Mucosa of descending colon (tissue), 3 donors: ENCODE measurements at regions not wholly inside any gene's neighbourhood (a gene's known extent, or its start where the extent isn't known, plus 50 kb on each side); places are given as distances from the start of the nearest gene placed in this dataset.

Source experiments
- ATAC-seq: fragments of 200-7000 bp; cut with Tn5 transposase; one replicate; pipeline ENCODE4 v1.9.1; 2020; ENCODE audit warnings: mild to moderate bottlenecking, moderate library complexity
- DNase-seq, 3 donors: peaks; one replicate each; pipeline ENCODE4 v3.0.0-alpha.2; 2020
- H3K36me3 ChIP-seq: fragments of 200-600 bp; one replicate; pipeline ENCODE4 v1.8.0; 2021; ENCODE audit warnings: low read depth, mild to moderate bottlenecking
- H3K4me1 ChIP-seq: fragments of 200-600 bp; one replicate; pipeline ENCODE4 v1.8.0; 2021; ENCODE audit warnings: low read depth, mild to moderate bottlenecking
- H3K4me3 ChIP-seq: fragments of 200-600 bp; one replicate; pipeline ENCODE4 v1.8.0; 2021; ENCODE audit warnings: mild to moderate bottlenecking
- H3K9me3 ChIP-seq: fragments of 200-600 bp; one replicate; pipeline ENCODE4 v1.8.0; 2021; ENCODE audit warnings: mild to moderate bottlenecking
- intact Hi-C, 2 donors: fragments of 100-400 bp; cut with DNase I in 1 of 2; cut with micrococcal nuclease in 1 of 2; formaldehyde crosslinking; loops; one replicate each; pipeline versions ENCODE4 v1.11.0 to v1.11.1; 2022; cut with DNase I, micrococcal nuclease
- TF ChIP-seq, protein P1 (sequence below): fragments of 200-600 bp; IDR thresholded peaks from one replicate; pipeline ENCODE4 v1.8.0; 2022; ENCODE audit warnings: antibody characterized with exemption, mild to moderate bottlenecking
- donor health status: DM: no; HTN: no; CAD: no; lungs with moderate emphysema.
- donor health status: DM: no; HTN: no; CAD: no.
- donor health status: DM: no; HTN: yes; CAD: no.

DNA sequence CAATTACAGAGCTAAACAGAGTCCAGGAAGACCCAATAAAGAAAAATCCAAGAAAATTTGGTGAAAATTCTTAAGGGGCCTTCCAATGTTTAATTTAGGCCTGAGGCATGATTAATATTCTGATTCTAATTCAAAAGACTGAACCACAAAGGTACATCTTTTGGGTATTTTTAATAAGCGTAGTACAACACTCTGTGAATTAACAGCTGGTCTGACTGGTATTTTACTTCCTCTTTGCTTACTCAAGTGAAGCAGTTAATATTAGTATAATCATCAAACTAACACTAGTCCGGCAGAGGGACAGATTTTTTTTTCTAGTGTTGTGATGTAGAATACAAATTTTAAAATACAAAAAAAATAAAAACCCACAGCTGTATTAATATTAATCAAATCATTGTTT, 652.9 kb downstream of the NR4A2 start:
- H3K4me3 ChIP-seq, result no peak overlapping the region
- ATAC-seq (no peak), DNase-seq (no peak)
- intact Hi-C loops, result no loop called here
- H3K4me1 ChIP-seq, result no peaks in the 10 kb centered on the region
- H3K36me3 ChIP-seq, result no peaks in the 10 kb centered on the region
- TF ChIP-seq, protein P1, sequence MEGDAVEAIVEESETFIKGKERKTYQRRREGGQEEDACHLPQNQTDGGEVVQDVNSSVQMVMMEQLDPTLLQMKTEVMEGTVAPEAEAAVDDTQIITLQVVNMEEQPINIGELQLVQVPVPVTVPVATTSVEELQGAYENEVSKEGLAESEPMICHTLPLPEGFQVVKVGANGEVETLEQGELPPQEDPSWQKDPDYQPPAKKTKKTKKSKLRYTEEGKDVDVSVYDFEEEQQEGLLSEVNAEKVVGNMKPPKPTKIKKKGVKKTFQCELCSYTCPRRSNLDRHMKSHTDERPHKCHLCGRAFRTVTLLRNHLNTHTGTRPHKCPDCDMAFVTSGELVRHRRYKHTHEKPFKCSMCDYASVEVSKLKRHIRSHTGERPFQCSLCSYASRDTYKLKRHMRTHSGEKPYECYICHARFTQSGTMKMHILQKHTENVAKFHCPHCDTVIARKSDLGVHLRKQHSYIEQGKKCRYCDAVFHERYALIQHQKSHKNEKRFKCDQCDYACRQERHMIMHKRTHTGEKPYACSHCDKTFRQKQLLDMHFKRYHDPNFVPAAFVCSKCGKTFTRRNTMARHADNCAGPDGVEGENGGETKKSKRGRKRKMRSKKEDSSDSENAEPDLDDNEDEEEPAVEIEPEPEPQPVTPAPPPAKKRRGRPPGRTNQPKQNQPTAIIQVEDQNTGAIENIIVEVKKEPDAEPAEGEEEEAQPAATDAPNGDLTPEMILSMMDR, result no peak
- peaks cover under 1% of the 10 kb centered on the region for H3K9me3 ChIP-seq

DNA sequence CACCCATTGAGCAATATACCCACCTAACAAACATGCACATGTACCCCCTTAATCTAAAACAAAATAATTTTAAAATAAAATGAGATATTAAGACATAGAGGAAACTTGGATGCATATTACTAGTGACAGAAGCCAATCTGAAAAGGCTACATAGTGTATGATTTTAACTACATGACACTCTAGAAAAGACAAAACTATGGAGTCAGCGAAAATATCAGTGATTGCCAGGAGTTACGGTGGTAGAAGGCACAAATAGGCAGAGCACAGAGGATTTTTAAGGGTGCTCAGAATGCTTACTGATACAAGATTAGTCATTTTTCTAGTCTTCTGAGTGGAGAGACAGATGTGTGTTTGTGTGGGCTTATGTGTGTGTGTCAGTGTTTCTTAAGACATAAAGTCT, 656.6 kb downstream of the NR4A2 start:
- intact Hi-C loops, result no loop called here
- no peaks in the 10 kb centered on the region for H3K36me3 ChIP-seq
- TF ChIP-seq, protein P1, result no peak
- no peak for ATAC-seq
- H3K4me1 ChIP-seq, result no peaks in the 10 kb centered on the region
- peaks cover 6% of the 10 kb centered on the region for H3K9me3 ChIP-seq
- no peak overlapping the region for H3K4me3 ChIP-seq
- DNase-seq, result no peak

DNA sequence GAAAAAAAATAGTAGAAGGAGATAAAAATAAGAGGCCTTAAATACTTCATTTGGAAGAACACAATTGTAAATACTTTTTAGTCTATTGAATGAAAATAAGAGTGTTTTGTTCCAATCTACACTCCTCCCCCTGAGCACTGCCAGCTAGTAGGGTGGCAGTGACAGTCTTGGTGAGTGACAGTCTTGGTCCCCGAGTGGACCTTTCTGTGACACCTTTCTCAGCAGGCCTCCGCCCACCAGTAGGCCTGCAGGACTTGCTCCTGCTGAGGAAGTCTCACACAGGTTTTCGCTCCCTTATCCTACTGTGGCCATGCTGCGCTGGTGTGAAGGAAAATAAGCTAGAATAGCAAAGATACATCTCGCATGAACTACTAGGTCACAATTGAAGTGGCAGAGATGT, 666.8 kb downstream of the NR4A2 start:
- Histone ChIP-seq H3K9me3 (no peaks in the 10 kb centered on the region), H3K4me3 (no peak overlapping the region), H3K4me1 (no peaks in the 10 kb centered on the region), H3K36me3 (no peaks in the 10 kb centered on the region)
- no peak for DNase-seq
- TF ChIP-seq, protein P1, result no peak
- intact Hi-C loops, result no loop called here
- no peak for ATAC-seq

DNA sequence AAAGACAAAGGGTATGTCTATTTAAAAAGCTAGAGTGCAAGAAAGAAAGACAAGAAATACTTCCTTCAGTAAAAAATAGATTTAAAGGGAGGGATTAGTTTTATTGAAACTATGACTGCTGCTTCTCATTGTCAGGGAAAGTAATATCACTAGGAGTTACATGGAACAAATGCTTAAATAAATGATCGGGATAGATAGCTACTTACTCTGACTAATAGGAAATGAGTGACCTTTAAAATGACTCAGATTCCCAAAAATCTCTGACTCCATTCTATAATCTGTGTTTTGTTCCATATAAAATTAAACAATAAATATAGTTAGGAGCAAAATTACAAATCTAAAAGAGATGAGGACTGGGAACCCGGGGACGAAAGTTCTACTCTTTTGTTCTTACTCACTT, 669.3 kb downstream of the NR4A2 start:
- TF ChIP-seq, protein P1, result no peak
- ATAC-seq, result no peak
- intact Hi-C loops, result no loop called here

DNA sequence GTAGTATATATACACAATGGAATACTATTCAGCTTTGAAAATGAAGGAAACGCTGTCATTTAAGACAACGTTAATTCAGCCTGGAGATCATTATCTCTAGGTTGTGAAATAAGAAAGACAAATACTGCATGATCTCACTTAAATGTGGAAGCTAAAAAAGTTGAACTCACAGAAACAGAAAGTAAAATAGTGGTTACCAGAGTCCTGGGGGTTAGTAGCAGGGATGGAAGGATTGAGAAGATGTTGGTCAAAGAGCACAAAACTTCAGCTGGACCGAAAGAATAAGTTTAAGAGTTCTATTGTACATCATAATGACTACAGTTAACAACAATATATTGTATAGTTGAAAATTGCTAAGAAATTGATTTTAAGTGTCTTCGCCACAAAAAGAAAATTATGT, 670.3 kb downstream of the NR4A2 start:
- ATAC-seq (no peak), DNase-seq (no peak)
- TF ChIP-seq, protein P1, result no peak
- Histone ChIP-seq H3K36me3 (no peaks in the 10 kb centered on the region), H3K4me1 (no peaks in the 10 kb centered on the region), H3K9me3 (no peaks in the 10 kb centered on the region), H3K4me3 (no peak overlapping the region)
- intact Hi-C loops, result no loop called here

More for the DNA sequence above, 669.3 kb downstream of the NR4A2 start:
- Histone ChIP-seq H3K4me3 (no peak overlapping the region), H3K4me1 (no peaks in the 10 kb centered on the region), H3K36me3 (no peaks in the 10 kb centered on the region), H3K9me3 (no peaks in the 10 kb centered on the region)
- no peak for DNase-seq

DNA sequence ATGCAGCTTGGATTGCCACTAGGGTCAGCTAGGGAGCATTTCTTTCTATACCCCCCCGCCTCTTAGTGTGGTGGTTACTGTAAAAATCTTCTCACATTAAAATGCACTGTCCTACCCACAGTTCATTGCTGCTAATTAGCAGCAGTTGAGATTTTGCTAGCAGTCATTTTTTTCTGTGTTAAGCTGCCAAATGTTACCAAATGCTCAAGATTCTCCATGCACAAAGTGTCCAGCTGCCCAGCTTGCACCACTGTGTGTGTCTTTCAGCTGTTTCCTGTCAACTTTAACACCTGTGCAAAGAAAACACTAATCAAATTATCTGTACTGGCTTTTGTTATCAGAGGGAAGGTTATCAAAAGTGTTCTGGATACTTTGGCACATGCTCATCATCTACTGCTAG, 679.3 kb downstream of the NR4A2 start:
- no peaks in the 10 kb centered on the region for H3K36me3 ChIP-seq
- intact Hi-C loops, result no loop called here
- no peak for ATAC-seq
- H3K9me3 ChIP-seq, result no peaks in the 10 kb centered on the region
- TF ChIP-seq, protein P1, result no peak
- H3K4me1 ChIP-seq, result no peaks in the 10 kb centered on the region
- DNase-seq, result no peak
- H3K4me3 ChIP-seq, result no peak overlapping the region
